ENCODE measurements at regions not wholly inside any gene's neighbourhood (a gene's known extent, or its start where the extent isn't known, plus 50 kb on each side); places are given as distances from the start of the nearest gene placed in this dataset.

- in situ Hi-C loops (cut with MboI) (no loop called here), intact Hi-C loops (cut with micrococcal nuclease; ENCODE audit: unreplicated experiment) (no loop called here)
- no peak for FAIRE-seq
- no peak for DNase-seq (ENCODE audit: low read depth, low spot score)
- Histone ChIP-seq H3K4me3 (no peak overlapping the region), H3K9me3 (replicated peaks; ENCODE audit: control insufficient read depth, insufficient read depth, low read length) (no peaks in the 10 kb centered on the region), H3K36me3 (ENCODE audit: control insufficient read depth in 2 of 2, insufficient read depth in 2 of 2, low read length in 1 of 2) (no peaks in the 10 kb centered on the region), H4K20me1 (ENCODE audit: control insufficient read depth, insufficient read depth) (no peaks in the 10 kb centered on the region), H2AFZ (ENCODE audit: control insufficient read depth, low read depth, low read length) (no peak overlapping the region), H3K4me2 (ENCODE audit: control insufficient read depth, insufficient read depth) (no peak overlapping the region), H3K4me1 (ENCODE audit: control insufficient read depth, insufficient read depth, low read length) (no peaks in the 10 kb centered on the region), H3K27me3 (replicated peaks in 1 of 2; ENCODE audit: control insufficient read depth in 2 of 2, insufficient read depth in 2 of 2, low read length in 1 of 2) (no peaks in the 10 kb centered on the region; a peak in 1 of 4 replicates), H3K9ac (ENCODE audit: control insufficient read depth, insufficient read depth, low read length) (no peak overlapping the region), H3K27ac (ENCODE audit: control insufficient read depth, insufficient read depth) (no peak overlapping the region), H3K79me2 (ENCODE audit: control insufficient read depth, insufficient read depth, low read length) (no peaks in the 10 kb centered on the region)
- POLR2A ChIA-PET, result no interaction called here
- RAD21 ChIA-PET (ENCODE audit: unreplicated experiment), result no interaction called here
- CTCF ChIA-PET, result no interaction called here
- no peak for TF ChIP-seq TBL1XR1 (IDR thresholded peaks at IDR 0.05; ENCODE audit: low read depth, low read length)
- TF ChIP-seq, protein P1, sequence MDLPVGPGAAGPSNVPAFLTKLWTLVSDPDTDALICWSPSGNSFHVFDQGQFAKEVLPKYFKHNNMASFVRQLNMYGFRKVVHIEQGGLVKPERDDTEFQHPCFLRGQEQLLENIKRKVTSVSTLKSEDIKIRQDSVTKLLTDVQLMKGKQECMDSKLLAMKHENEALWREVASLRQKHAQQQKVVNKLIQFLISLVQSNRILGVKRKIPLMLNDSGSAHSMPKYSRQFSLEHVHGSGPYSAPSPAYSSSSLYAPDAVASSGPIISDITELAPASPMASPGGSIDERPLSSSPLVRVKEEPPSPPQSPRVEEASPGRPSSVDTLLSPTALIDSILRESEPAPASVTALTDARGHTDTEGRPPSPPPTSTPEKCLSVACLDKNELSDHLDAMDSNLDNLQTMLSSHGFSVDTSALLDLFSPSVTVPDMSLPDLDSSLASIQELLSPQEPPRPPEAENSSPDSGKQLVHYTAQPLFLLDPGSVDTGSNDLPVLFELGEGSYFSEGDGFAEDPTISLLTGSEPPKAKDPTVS (IDR thresholded peaks at IDR 0.05; ENCODE audit: low read depth, low read length), result no peak
- TF ChIP-seq NR2F1 (conservative IDR thresholded peaks at IDR 0.05), result no peak
- no peak for TF ChIP-seq NFXL1 (IDR thresholded peaks at IDR 0.05; ENCODE audit: borderline replicate concordance)
- TF ChIP-seq ATF7 (IDR thresholded peaks at IDR 0.05; ENCODE audit: low read depth), result no peak
- TF ChIP-seq CBFB (IDR thresholded peaks at IDR 0.05; ENCODE audit: low read depth), result no peak
- no peak for TF ChIP-seq BMI1 (IDR thresholded peaks at IDR 0.05; ENCODE audit: borderline replicate concordance)
- TF ChIP-seq MYB (IDR thresholded peaks at IDR 0.05; ENCODE audit: borderline replicate concordance, low read depth, low read length), result no peak
- no peak for ATAC-seq
- BruUV-seq (replicated peaks), result no TSS peak
- 0% methylated on average over 2 of the region's 2 CpGs for WGBS (ENCODE audit: insufficient coverage, insufficient replicate concordance, low lambda C conversion rate, missing lambda C conversion rate)
- SMC1A ChIA-PET (ENCODE audit: uncharacterized antibody, unreplicated experiment), result interaction anchor here (1.3 kb wide), 1 partner anchor 13 kb away, joined by 3 read pairs; no protein-coding TSS in a partner anchor
Measured at GRCh38 chr2:100752628-100753333, 67.2 kb upstream of the NPAS2 start.

Data from GM12878 (cell line).